ENCODE measurements at regions not wholly inside any gene's neighbourhood (a gene's known extent, or its start where the extent isn't known, plus 50 kb on each side); places are given as distances from the start of the nearest gene placed in this dataset.

DNA sequence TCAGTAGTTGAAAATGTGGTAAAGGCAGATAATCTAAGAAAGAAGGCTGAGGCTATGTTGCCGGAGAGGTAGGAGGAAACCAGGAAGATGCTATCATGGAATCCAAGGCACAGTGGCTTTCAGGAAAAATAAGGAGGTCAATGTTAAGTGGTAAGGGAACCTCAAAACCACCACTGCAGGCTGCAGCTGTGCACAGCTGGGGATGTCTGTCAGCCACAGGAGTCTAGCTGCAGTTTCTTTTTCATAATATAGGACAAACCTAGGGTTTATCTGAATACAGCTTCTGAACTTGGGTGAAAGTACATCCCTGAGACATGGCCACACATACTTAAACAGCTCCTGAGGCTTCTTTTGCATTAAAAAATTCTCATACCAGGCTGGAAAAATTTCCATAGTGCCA is 93.9 kb downstream of the SLC5A7 start:
- H2AFZ ChIP-seq (ENCODE audit: low read depth, low read length, poor library complexity, severe bottlenecking), result no peak overlapping the region
- ChIA-PET POLR2A (no interaction called here), RAD21 (ENCODE audit: low non-redundant PET in 1 of 2, low total read pairs in 2 of 2, uncharacterized antibody in 2 of 2, unreplicated experiment in 2 of 2) (no interaction called here), CTCF (no interaction called here)
- no peaks in the 10 kb centered on the region for H4K20me1 ChIP-seq (ENCODE audit: insufficient read depth)
- ATAC-seq, result no peak
- no peaks in the 10 kb centered on the region for H3K79me2 ChIP-seq (ENCODE audit: insufficient read depth, low read length)
- H3K9me3 ChIP-seq (ENCODE audit: control insufficient read depth in 1 of 2, insufficient read depth in 1 of 2, low read depth in 1 of 2, low read length in 2 of 2), result no peaks in the 10 kb centered on the region
- no peak for DNase-seq (ENCODE audit: low read depth, low spot score)
- no TSS peak for BruUV-seq (replicated peaks)
- H3K27me3 ChIP-seq (ENCODE audit: insufficient read depth, low read length), result no peaks in the 10 kb centered on the region; the same call in 1 of the 2 replicates
- intact Hi-C loops (cut with micrococcal nuclease), result no loop called here
- no peaks in the 10 kb centered on the region for H3K9me2 ChIP-seq (ENCODE audit: insufficient read depth)
- no peak for TF ChIP-seq ZFX (IDR thresholded peaks at IDR 0.05)
- no peak for TF ChIP-seq FOSL1 (IDR thresholded peaks at IDR 0.05; ENCODE audit: low read depth)
- TF ChIP-seq ZNF274 (IDR thresholded peaks at IDR 0.05; ENCODE audit: low read depth, low read length), result no peak
- no peak for TF ChIP-seq YY1 (IDR thresholded peaks at IDR 0.05; ENCODE audit: extremely low read depth, insufficient replicate concordance, low read depth, low read length)
- TF ChIP-seq SP1 (IDR thresholded peaks at IDR 0.05; ENCODE audit: low read depth), result no peak
- TF ChIP-seq SIN3A (IDR thresholded peaks at IDR 0.05; ENCODE audit: low read depth), result no peak
- TF ChIP-seq CEBPB (IDR thresholded peaks at IDR 0.05; ENCODE audit: low read depth), result no peak
- TF ChIP-seq EZH2 (IDR thresholded peaks at IDR 0.05), result no peak
- TF ChIP-seq, protein P1, sequence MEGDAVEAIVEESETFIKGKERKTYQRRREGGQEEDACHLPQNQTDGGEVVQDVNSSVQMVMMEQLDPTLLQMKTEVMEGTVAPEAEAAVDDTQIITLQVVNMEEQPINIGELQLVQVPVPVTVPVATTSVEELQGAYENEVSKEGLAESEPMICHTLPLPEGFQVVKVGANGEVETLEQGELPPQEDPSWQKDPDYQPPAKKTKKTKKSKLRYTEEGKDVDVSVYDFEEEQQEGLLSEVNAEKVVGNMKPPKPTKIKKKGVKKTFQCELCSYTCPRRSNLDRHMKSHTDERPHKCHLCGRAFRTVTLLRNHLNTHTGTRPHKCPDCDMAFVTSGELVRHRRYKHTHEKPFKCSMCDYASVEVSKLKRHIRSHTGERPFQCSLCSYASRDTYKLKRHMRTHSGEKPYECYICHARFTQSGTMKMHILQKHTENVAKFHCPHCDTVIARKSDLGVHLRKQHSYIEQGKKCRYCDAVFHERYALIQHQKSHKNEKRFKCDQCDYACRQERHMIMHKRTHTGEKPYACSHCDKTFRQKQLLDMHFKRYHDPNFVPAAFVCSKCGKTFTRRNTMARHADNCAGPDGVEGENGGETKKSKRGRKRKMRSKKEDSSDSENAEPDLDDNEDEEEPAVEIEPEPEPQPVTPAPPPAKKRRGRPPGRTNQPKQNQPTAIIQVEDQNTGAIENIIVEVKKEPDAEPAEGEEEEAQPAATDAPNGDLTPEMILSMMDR (IDR thresholded peaks at IDR 0.05 in 2 of 3, conservative IDR thresholded peaks at IDR 0.05 in 1 of 3; ENCODE audit: borderline replicate concordance in 1 of 3, insufficient read depth in 1 of 3, low read depth in 2 of 3, low read length in 2 of 3), result no peak
- no peak for TF ChIP-seq TCF7L2 (IDR thresholded peaks at IDR 0.05; ENCODE audit: borderline replicate concordance, extremely low read depth, insufficient read depth, insufficient read length)
- TF ChIP-seq SRF (IDR thresholded peaks at IDR 0.05; ENCODE audit: low read depth), result no peak
- TF ChIP-seq EGR1 (IDR thresholded peaks at IDR 0.05; ENCODE audit: low read depth), result no peak
- no peak for TF ChIP-seq ELF1 (IDR thresholded peaks at IDR 0.05; ENCODE audit: borderline replicate concordance, low read depth)
- TF ChIP-seq, protein P2, sequence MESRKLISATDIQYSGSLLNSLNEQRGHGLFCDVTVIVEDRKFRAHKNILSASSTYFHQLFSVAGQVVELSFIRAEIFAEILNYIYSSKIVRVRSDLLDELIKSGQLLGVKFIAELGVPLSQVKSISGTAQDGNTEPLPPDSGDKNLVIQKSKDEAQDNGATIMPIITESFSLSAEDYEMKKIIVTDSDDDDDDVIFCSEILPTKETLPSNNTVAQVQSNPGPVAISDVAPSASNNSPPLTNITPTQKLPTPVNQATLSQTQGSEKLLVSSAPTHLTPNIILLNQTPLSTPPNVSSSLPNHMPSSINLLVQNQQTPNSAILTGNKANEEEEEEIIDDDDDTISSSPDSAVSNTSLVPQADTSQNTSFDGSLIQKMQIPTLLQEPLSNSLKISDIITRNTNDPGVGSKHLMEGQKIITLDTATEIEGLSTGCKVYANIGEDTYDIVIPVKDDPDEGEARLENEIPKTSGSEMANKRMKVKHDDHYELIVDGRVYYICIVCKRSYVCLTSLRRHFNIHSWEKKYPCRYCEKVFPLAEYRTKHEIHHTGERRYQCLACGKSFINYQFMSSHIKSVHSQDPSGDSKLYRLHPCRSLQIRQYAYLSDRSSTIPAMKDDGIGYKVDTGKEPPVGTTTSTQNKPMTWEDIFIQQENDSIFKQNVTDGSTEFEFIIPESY (IDR thresholded peaks at IDR 0.05; ENCODE audit: extremely low read depth, insufficient replicate concordance, low read length), result no peak
- no peak for TF ChIP-seq RAD21 (IDR thresholded peaks at IDR 0.05; ENCODE audit: low read depth)
- no peak for TF ChIP-seq POLR2AphosphoS5 (IDR thresholded peaks at IDR 0.05; ENCODE audit: low read depth, low read length)
- TF ChIP-seq CBX3 (IDR thresholded peaks at IDR 0.05; ENCODE audit: low read depth), result no peak
- no peaks in the 10 kb centered on the region for H3K36me3 ChIP-seq (ENCODE audit: control insufficient read depth in 1 of 2, insufficient read depth in 2 of 2, low read length in 2 of 2)
- H3K4me3 ChIP-seq (replicated peaks in 1 of 2; ENCODE audit: low read depth in 1 of 2, low read length in 2 of 2), result no peak overlapping the region
- H3K4me2 ChIP-seq (ENCODE audit: low read length), result no peak overlapping the region
- no peak overlapping the region for H3K27ac ChIP-seq (ENCODE audit: low read depth, low read length)
- H3K4me1 ChIP-seq (ENCODE audit: control insufficient read depth in 1 of 2, insufficient read depth in 2 of 2, low read length in 2 of 2), result no peaks in the 10 kb centered on the region
- no peak overlapping the region for H3K9ac ChIP-seq (ENCODE audit: low read length)

All from HCT116 (cell line).